ENCODE measurements at regions not wholly inside any gene's neighbourhood (a gene's known extent, or its start where the extent isn't known, plus 50 kb on each side); places are given as distances from the start of the nearest gene placed in this dataset.
A peak's percentile ranks its signal among the peaks of the same experiment; 100 is the strongest.

GRCh38 chr2:120825370-120826259, 89.9 kb downstream of the GLI2 start:
- DNase-seq (peak; percentile 61), ATAC-seq (peak; percentile 66 to 78)
- intact Hi-C loops (cut with DNase I) = no loop called here

GRCh38 chr2:120826260-120826648, 90.6 kb downstream of the GLI2 start:
- ATAC-seq = no peak
- intact Hi-C loops (cut with DNase I) = no loop called here
- DNase-seq = no peak

GRCh38 chr2:120826716-120827410, 91.2 kb downstream of the GLI2 start:
- intact Hi-C loops (cut with DNase I) = no loop called here
- no peak for DNase-seq
- ATAC-seq = peak; percentile 23 to 46

- intact Hi-C loops (cut with DNase I) = no loop called here
- ATAC-seq = no peak
- DNase-seq = no peak
Observed at GRCh38 chr2:120828066-120828465, 92.4 kb downstream of the GLI2 start.

- no peak for DNase-seq
- intact Hi-C loops (cut with DNase I) = no loop called here
- no peak for ATAC-seq
Observed at GRCh38 chr2:120828829-120829632, 93.4 kb downstream of the GLI2 start.

- intact Hi-C loops (cut with DNase I) = no loop called here
- DNase-seq (no peak), ATAC-seq (no peak)
Observed at GRCh38 chr2:120829633-120830025, 94.0 kb downstream of the GLI2 start.

- ATAC-seq = no peak
- DNase-seq = no peak
- intact Hi-C loops (cut with DNase I) = no loop called here
Observed at GRCh38 chr2:120830096-120830830, 94.6 kb downstream of the GLI2 start.

- intact Hi-C loops (cut with DNase I) = no loop called here
- no peak for ATAC-seq
- DNase-seq = no peak
Observed at GRCh38 chr2:120831086-120831485, 95.4 kb downstream of the GLI2 start.

GRCh38 chr2:120831891-120832290, 96.2 kb downstream of the GLI2 start:
- DNase-seq = no peak
- ATAC-seq = no peak
- intact Hi-C loops (cut with DNase I) = no loop called here

GRCh38 chr2:120832296-120833070, 96.8 kb downstream of the GLI2 start:
- DNase-seq (no peak), ATAC-seq (no peak)
- intact Hi-C loops (cut with DNase I) = no loop called here

GRCh38 chr2:120833127-120833675, 97.5 kb downstream of the GLI2 start:
- no peak for ATAC-seq
- no peak for DNase-seq
- intact Hi-C loops (cut with DNase I) = no loop called here

GRCh38 chr2:120834206-120834605, 98.5 kb downstream of the GLI2 start:
- ATAC-seq (no peak), DNase-seq (no peak)
- intact Hi-C loops (cut with DNase I) = no loop called here

- no peak for DNase-seq
- no peak for ATAC-seq
- intact Hi-C loops (cut with DNase I) = no loop called here
Observed at GRCh38 chr2:120836281-120836680, 100.6 kb downstream of the GLI2 start.

GRCh38 chr2:120840795-120841487, 105.3 kb downstream of the GLI2 start:
- intact Hi-C loops (cut with DNase I) = no loop called here
- peak; percentile 19 to 32 for ATAC-seq
- no peak for DNase-seq

- intact Hi-C loops (cut with DNase I) = no loop called here
- DNase-seq (no peak), ATAC-seq (peak in 1 of 2 donors; percentile 24)
Observed at GRCh38 chr2:120842456-120843439, 107.1 kb downstream of the GLI2 start.

GRCh38 chr2:120844070-120844738, 108.5 kb downstream of the GLI2 start:
- DNase-seq (no peak), ATAC-seq (no peak)
- intact Hi-C loops (cut with DNase I) = no loop called here

Data from left cardiac atrium (tissue), 4 donors.